CD8-positive, alpha-beta memory T cell (primary cell): ENCODE measurements at regions not wholly inside any gene's neighbourhood (a gene's known extent, or its start where the extent isn't known, plus 50 kb on each side); places are given as distances from the start of the nearest gene placed in this dataset.
"Not testable (repeated sequence)": the region's sequence is repeated elsewhere in the genome, so short reads cannot be mapped to it uniquely, and the experiment has no call there.

Source experiments
- CTCF ChIA-PET: fragments of 350-600 bp; sonication (Branson Sonifier 250); formaldehyde crosslinking; loops from one replicate; lab custom pipeline; 2021; ENCODE audit warnings: antibody characterized with exemption; lab: Charles Lee
- POLR2A ChIA-PET: fragments of 350-600 bp; sonication (Branson Sonifier 250); formaldehyde crosslinking; loops from one replicate; lab custom pipeline; 2021; ENCODE audit warnings: antibody characterized with exemption; lab: Charles Lee
- DNase-seq, 5 donors: peaks; one replicate each; pipeline versions ENCODE4 v3.0.0 to v3.0.0-alpha.2; 2020 to 2022; ENCODE audit warnings: mixed read lengths in 1 of 5
- H3K27ac ChIP-seq: one replicate; pipeline ENCODE4 v1.7.0; 2013; ENCODE audit warnings: low read depth, mild to moderate bottlenecking, low read length, moderate library complexity
- H3K27me3 ChIP-seq: 2 replicates; pipeline ENCODE4 v1.7.0; 2013; ENCODE audit warnings: low read length, mild to moderate bottlenecking; ENCODE audit not compliant: insufficient read depth, poor library complexity, severe bottlenecking
- H3K36me3 ChIP-seq: 2 replicates; pipeline ENCODE4 v1.7.0; 2013; ENCODE audit warnings: mild to moderate bottlenecking, low read length, moderate library complexity; ENCODE audit not compliant: insufficient read depth
- H3K4me1 ChIP-seq: 2 replicates; pipeline ENCODE4 v1.7.0; 2013; ENCODE audit warnings: mild to moderate bottlenecking, low read length, moderate library complexity; ENCODE audit not compliant: insufficient read depth
- H3K4me3 ChIP-seq: 2 replicates; pipeline ENCODE4 v1.7.0; 2013; ENCODE audit warnings: mild to moderate bottlenecking, low read length
- H3K9me3 ChIP-seq: 2 replicates; pipeline ENCODE4 v1.7.0; 2013; ENCODE audit warnings: mild to moderate bottlenecking, low read length
- H3K27ac Mint-ChIP-seq, 8 donors: one replicate each; pipeline ENCODE4 v1.8.0; 2020 to 2021; ENCODE audit warnings: mixed read lengths in 8 of 8, mild to moderate bottlenecking in 6 of 8, inconsistent platforms in 3 of 8, moderate library complexity in 3 of 8
- H3K27me3 Mint-ChIP-seq, 2 donors: one replicate each; pipeline ENCODE4 v1.8.0; 2020 to 2021; ENCODE audit warnings: mixed read lengths in 2 of 2, mild to moderate bottlenecking in 1 of 2, moderate library complexity in 1 of 2
- H3K36me3 Mint-ChIP-seq, 3 donors: one replicate each; pipeline ENCODE4 v1.8.0; 2020 to 2021; ENCODE audit warnings: mixed read lengths in 3 of 3, inconsistent platforms in 1 of 3, mild to moderate bottlenecking in 1 of 3
- H3K4me1 Mint-ChIP-seq, 3 donors: one replicate each; pipeline ENCODE4 v1.8.0; 2020 to 2021; ENCODE audit warnings: mixed read lengths in 3 of 3, inconsistent platforms in 1 of 3, mild to moderate bottlenecking in 1 of 3
- H3K4me3 Mint-ChIP-seq, 7 donors: one replicate each; pipeline ENCODE4 v1.8.0; 2020 to 2021; ENCODE audit warnings: mixed read lengths in 7 of 7, mild to moderate bottlenecking in 6 of 7, moderate library complexity in 4 of 7, inconsistent platforms in 2 of 7
- H3K9me3 Mint-ChIP-seq, 5 donors: one replicate each; pipeline ENCODE4 v1.8.0; 2020 to 2022; ENCODE audit warnings: mixed read lengths in 5 of 5, mild to moderate bottlenecking in 3 of 5, moderate library complexity in 2 of 5, inconsistent platforms in 1 of 5

GRCh38 chr14:19272235-19272634, 161.9 kb downstream of the POTEG start:
- H3K27me3 Mint-ChIP-seq, H3K36me3 Mint-ChIP-seq, H3K27me3 ChIP-seq, H3K27ac ChIP-seq, H3K27ac Mint-ChIP-seq, CTCF ChIA-PET, POLR2A ChIA-PET, DNase-seq, H3K36me3 ChIP-seq, H3K4me1 Mint-ChIP-seq, H3K9me3 Mint-ChIP-seq, H3K4me3 ChIP-seq, H3K9me3 ChIP-seq, H3K4me1 ChIP-seq, H3K4me3 Mint-ChIP-seq: not testable (repeated sequence)

- H3K4me3 ChIP-seq, H3K36me3 Mint-ChIP-seq, H3K4me1 Mint-ChIP-seq, H3K27me3 ChIP-seq, POLR2A ChIA-PET, H3K27ac Mint-ChIP-seq, H3K36me3 ChIP-seq, H3K4me3 Mint-ChIP-seq, H3K27ac ChIP-seq, H3K27me3 Mint-ChIP-seq, CTCF ChIA-PET, H3K4me1 ChIP-seq, H3K9me3 ChIP-seq, H3K9me3 Mint-ChIP-seq, DNase-seq: not testable (repeated sequence)
These were observed 144.5 kb downstream of the POTEG start for GRCh38 chr14:19289669-19290068.

- H3K4me3 Mint-ChIP-seq, H3K9me3 Mint-ChIP-seq, H3K4me3 ChIP-seq, H3K36me3 Mint-ChIP-seq, H3K27ac Mint-ChIP-seq, H3K4me1 ChIP-seq, CTCF ChIA-PET, POLR2A ChIA-PET, H3K36me3 ChIP-seq, H3K9me3 ChIP-seq, H3K27me3 ChIP-seq, DNase-seq, H3K27ac ChIP-seq, H3K4me1 Mint-ChIP-seq, H3K27me3 Mint-ChIP-seq: not testable (repeated sequence)
These were observed 133.9 kb downstream of the POTEG start for GRCh38 chr14:19300243-19300642.

- H3K4me3 Mint-ChIP-seq, H3K9me3 ChIP-seq, CTCF ChIA-PET, H3K9me3 Mint-ChIP-seq, H3K27ac ChIP-seq, H3K36me3 Mint-ChIP-seq, H3K27ac Mint-ChIP-seq, H3K36me3 ChIP-seq, H3K4me1 Mint-ChIP-seq, DNase-seq, H3K4me3 ChIP-seq, H3K27me3 ChIP-seq, H3K4me1 ChIP-seq, H3K27me3 Mint-ChIP-seq, POLR2A ChIA-PET: not testable (repeated sequence)
These were observed 133.3 kb downstream of the POTEG start for GRCh38 chr14:19300838-19301237.

GRCh38 chr14:19303844-19304243, 130.3 kb downstream of the POTEG start:
- DNase-seq, H3K27ac Mint-ChIP-seq, H3K27ac ChIP-seq, H3K4me1 Mint-ChIP-seq, H3K27me3 Mint-ChIP-seq, H3K27me3 ChIP-seq, H3K4me3 Mint-ChIP-seq, H3K9me3 ChIP-seq, H3K4me1 ChIP-seq, POLR2A ChIA-PET, H3K9me3 Mint-ChIP-seq, H3K36me3 ChIP-seq, H3K36me3 Mint-ChIP-seq, H3K4me3 ChIP-seq, CTCF ChIA-PET: not testable (repeated sequence)

GRCh38 chr14:19304442-19304841, 129.7 kb downstream of the POTEG start:
- H3K27ac ChIP-seq, H3K27me3 ChIP-seq, DNase-seq, H3K27me3 Mint-ChIP-seq, H3K4me1 ChIP-seq, H3K27ac Mint-ChIP-seq, POLR2A ChIA-PET, H3K4me3 Mint-ChIP-seq, H3K36me3 Mint-ChIP-seq, H3K4me1 Mint-ChIP-seq, H3K9me3 ChIP-seq, H3K36me3 ChIP-seq, H3K4me3 ChIP-seq, CTCF ChIA-PET, H3K9me3 Mint-ChIP-seq: not testable (repeated sequence)

GRCh38 chr14:19304918-19305317, 129.2 kb downstream of the POTEG start:
- H3K4me3 ChIP-seq, H3K4me1 Mint-ChIP-seq, H3K27ac Mint-ChIP-seq, CTCF ChIA-PET, POLR2A ChIA-PET, H3K4me3 Mint-ChIP-seq, H3K27me3 ChIP-seq, H3K4me1 ChIP-seq, H3K9me3 Mint-ChIP-seq, H3K27me3 Mint-ChIP-seq, H3K36me3 Mint-ChIP-seq, H3K36me3 ChIP-seq, DNase-seq, H3K9me3 ChIP-seq, H3K27ac ChIP-seq: not testable (repeated sequence)

- H3K4me3 Mint-ChIP-seq, POLR2A ChIA-PET, H3K4me1 Mint-ChIP-seq, H3K36me3 Mint-ChIP-seq, H3K9me3 ChIP-seq, H3K27ac ChIP-seq, H3K27me3 Mint-ChIP-seq, H3K36me3 ChIP-seq, H3K27me3 ChIP-seq, H3K4me3 ChIP-seq, DNase-seq, CTCF ChIA-PET, H3K27ac Mint-ChIP-seq, H3K9me3 Mint-ChIP-seq, H3K4me1 ChIP-seq: not testable (repeated sequence)
These were observed 128.4 kb downstream of the POTEG start for GRCh38 chr14:19305776-19306175.

GRCh38 chr14:19306405-19306804, 127.7 kb downstream of the POTEG start:
- H3K27ac Mint-ChIP-seq, H3K27me3 Mint-ChIP-seq, H3K4me3 Mint-ChIP-seq, POLR2A ChIA-PET, H3K9me3 ChIP-seq, H3K4me1 ChIP-seq, H3K36me3 ChIP-seq, CTCF ChIA-PET, H3K9me3 Mint-ChIP-seq, H3K4me1 Mint-ChIP-seq, H3K27me3 ChIP-seq, H3K27ac ChIP-seq, DNase-seq, H3K4me3 ChIP-seq, H3K36me3 Mint-ChIP-seq: not testable (repeated sequence)
